Activated CD8-positive, alpha-beta memory T cell treated with anti-CD3 and anti-CD28 coated beads, Interleukin-2, amount 50 U/mL, for 24 hours (primary cell): ENCODE measurements at regions not wholly inside any gene's neighbourhood (a gene's known extent, or its start where the extent isn't known, plus 50 kb on each side); places are given as distances from the start of the nearest gene placed in this dataset.

Experiments
- DNase-seq: peaks from one replicate; pipeline ENCODE4 v3.0.0-alpha.2; 2020; ENCODE audit errors: extremely low read depth

GRCh38 chr18:67232406-67232805, 284.1 kb downstream of the DSEL start:
- DNase-seq = no peak

GRCh38 chr18:67222887-67223286, 293.6 kb downstream of the DSEL start:
- DNase-seq = no peak

DNA sequence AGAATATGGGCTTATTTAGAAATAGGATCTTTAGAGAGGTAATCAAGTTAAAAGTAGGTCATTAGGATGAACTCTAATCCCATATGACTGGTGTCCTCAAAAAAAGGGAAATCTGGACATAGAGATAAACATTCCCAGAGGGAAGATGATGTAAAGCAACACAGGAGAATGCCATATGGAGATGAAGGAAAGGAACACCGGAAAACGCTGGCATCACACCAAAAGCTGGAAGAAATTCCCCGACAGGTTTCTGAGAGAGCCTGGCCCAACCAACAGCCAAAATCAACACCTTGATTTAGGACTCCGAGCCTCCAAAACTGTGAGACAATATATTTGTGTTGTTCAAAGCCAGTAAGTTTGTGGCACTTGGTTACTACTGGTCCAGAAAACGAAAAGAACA, 296.7 kb downstream of the DSEL start:
- no peak for DNase-seq

DNA sequence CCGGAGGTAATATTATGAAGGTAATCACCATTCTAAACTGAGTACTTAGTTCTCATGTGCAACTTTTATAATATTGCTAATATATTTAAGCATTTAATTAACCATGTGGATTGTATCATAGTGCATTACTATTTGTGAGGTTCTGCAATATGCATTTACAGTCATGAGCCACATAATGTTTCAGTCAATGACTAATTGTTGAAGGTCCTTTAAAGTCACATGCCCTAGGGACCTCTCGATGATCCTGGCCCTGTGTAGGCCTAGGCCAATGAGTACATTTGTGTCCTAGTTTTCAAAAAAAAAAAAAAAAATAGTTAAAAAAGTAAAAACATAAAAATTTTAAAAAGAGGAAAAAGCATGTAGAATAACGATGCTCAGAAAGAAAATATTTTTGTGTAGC, 298.0 kb downstream of the DSEL start:
- no peak for DNase-seq

DNA sequence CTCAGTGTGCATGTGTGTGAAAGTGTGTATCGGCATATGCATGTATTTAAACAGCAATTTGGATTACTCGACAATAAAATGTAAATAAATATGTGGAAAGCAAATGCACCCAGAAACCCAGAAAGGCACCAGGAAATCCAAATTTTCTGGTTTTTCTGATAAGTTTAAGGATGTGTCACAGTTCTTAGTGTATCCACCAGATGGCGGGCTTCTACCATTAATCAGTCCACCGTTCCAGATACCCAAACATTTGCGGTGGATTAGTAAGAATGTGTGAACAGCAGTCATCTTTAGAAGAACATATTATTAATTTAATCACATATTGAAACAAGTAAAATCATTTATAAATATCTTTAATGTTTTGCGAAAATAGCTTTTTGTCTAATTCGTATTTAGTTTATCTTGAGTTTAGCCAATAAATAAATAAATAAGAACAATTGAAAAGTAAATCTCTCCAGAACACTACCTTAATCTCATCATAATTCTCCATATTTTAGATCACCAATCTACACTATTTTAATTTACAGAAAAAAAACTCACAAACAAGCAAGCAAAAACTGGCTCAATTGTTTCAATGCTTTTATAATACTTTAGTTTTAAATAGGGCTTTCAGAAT, 298.9 kb downstream of the DSEL start:
- DNase-seq = peak; percentile 33

GRCh38 chr18:67216846-67217245, 299.7 kb downstream of the DSEL start:
- DNase-seq = no peak

GRCh38 chr18:67215686-67216085, 300.8 kb downstream of the DSEL start:
- DNase-seq = no peak

GRCh38 chr18:67211646-67212045, 304.9 kb downstream of the DSEL start:
- DNase-seq = no peak

- no peak for DNase-seq
Observed at GRCh38 chr18:67200665-67201064, 315.9 kb downstream of the DSEL start.

DNA sequence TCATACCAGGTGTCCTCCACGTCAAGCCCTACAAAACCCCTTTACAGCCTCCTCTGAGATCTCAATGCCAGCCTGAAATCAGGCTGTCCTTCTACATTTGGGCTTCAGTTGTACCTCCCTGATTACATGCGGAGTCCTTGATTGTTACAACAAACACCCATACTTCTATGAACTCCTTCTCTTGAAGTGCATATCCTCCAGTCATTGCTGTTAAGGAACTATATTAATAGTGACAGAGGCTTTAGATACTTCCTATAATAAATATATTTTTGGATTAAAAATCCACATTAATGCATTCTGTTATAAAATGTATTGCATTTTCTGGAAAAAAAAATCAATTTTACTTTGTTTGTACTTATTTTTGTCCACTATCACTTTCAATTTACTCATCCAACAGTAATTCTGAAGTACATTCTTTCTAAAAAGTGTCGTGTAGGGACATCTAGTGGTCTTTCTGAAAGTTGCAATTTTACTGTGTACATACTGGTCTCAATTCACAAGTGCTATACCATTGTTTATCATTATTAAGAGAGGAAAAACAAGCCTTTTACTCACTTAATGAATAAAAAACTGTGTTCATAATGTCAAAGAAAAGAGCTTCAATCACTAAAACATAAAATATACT, 316.4 kb downstream of the DSEL start:
- no peak for DNase-seq

GRCh38 chr18:67194886-67195285, 321.6 kb downstream of the DSEL start:
- DNase-seq = no peak

- DNase-seq = no peak
Observed at GRCh38 chr18:67192535-67192934, 324.0 kb downstream of the DSEL start.

GRCh38 chr18:67183398-67183797, 333.1 kb downstream of the DSEL start:
- DNase-seq = no peak

GRCh38 chr18:67179726-67180125, 336.8 kb downstream of the DSEL start:
- no peak for DNase-seq

DNA sequence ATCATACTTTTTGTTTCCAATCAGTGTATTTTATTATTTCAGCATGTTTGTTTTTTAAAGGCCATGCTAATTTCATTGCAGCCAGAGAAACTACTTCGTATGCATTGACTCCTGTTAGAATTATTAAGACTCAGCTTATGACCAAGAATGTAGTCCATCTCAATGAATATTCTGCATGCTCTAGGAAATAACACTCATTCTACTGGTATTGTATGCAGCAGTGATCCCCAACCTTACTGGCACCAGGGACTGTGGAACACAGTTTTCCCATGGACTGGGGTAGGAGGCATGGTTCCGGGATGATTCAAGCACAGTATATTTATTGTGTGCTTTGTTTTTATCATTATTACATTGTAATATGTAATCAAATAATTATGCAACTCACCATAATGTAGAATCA, 356.9 kb downstream of the DSEL start:
- no peak for DNase-seq

DNA sequence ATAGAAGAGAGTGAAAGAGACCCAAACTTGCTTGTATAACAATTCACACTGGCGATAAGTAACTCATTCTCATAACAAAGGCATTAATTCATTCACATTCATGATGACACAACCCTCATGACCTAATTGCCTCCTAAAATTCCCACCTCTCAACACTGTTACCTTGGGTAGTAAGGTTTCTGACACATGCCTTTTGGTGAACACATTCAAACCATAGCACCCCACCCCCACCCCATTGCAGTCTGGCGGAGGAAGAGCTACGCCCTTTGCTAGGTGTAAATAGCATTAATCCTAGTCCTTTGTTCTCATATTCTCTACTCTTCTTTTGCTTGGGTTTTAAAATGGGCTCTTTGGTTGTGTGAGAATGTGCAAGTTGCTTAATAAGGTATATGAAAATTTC, 361.5 kb downstream of the DSEL start:
- no peak for DNase-seq

DNA sequence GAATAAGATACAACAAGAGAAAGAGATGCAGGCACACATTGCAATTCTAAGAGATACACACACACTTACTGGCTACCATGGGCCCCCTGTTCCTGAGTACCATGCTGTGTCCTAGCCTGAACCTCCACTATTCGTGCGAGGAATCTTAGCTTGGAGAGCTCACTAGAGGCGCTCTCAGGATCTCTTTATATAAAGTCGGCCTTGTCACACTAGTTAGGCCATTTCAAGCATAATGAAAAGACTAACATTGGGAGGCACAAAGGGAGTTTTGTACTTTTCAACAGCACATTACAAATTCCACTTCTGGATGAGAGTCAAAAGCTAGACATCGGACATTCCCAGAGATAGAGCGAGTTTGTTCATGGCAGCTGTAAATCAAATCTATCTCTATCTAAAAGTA, 365.2 kb downstream of the DSEL start:
- DNase-seq = no peak

DNA sequence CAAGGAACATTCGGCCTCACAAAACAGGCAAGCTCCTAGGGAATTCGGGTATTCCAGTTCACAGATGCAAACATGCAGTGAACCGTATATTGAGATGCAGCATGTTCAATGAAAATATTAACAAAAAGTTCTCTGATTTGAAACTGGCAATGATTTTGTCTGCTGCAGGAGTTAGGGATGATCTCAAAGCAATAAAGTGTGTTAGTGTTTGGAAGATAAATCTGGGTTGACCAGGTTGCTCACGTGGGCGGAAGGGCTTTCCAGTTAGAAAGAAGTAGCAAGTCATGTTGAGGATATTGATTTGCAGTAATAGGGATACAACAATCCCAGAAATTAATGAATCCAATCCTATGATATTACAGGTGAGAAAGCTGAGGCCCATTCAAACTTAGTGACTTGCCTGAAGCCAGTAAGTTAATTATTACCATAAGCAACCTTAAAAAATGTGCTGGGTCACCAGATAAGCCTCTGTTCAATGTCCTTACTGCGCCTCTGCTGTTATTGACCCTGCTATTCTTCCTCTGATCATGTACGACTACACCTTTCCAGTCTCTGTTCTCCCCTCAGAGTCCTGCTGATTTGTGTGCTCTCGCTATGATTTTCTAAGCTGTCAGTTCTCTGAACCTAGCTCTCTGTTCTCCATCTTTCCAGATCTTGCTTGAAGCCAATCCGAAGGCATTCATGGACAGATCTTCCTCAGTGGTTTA, 370.8 kb downstream of the DSEL start:
- DNase-seq = no peak

DNA sequence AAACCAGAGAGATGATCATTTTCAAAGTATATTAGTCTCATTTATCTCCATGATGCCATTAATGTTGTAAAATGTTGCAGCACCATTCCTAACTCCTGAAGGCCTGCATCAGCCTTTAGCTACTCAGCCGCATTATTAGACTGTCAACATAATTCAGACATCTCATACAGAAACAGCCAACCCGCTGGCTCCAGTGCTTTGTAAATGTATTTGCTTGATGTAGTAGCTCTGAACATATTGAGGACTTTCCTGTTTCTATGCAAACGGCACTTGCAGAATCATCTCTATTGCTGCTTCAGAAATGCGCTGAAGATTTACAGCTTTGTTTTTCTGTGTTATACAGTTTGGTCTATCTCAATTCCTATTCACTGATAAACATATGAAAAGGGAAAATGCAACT, 372.2 kb downstream of the DSEL start:
- no peak for DNase-seq

DNA sequence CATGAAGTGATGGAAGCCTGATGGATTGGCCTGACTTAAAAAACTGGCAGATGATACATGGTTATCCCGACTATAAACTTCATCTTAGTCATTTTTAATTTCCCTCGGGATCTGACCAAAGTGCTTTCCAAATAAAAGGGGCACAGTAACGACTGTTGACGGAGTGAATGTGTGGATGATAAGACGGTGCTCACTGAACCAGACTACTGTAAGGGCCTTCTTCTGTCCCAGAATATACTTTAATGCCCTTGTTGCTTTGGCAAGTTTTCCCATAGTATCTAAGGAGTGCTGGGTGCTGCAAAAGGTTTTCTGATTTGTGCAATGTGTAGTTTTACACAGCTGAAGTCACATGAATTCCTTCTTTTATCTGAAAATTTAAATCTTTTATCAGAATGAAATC, 373.5 kb downstream of the DSEL start:
- no peak for DNase-seq

GRCh38 chr18:67142604-67143003, 373.9 kb downstream of the DSEL start:
- no peak for DNase-seq

DNA sequence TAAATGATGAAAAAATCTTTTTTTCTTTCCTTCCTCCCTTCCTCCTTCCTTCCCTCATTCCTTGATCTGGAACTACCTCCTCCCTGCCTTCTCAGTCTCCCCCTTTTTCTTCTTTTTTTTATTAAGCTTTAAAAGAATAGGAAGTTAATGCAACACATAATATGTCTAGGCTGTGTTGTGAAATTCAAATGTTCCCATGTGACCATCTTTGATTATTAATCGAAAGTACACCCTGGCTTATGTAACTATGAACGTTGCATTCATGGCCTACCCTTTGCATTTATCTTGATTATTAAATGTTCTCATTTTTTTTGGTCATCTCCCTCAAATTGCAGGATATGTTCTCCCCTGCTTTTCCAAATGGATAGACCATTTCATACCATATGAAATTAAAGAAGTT, 376.0 kb downstream of the DSEL start:
- DNase-seq = no peak

GRCh38 chr18:67139899-67140298, 376.6 kb downstream of the DSEL start:
- DNase-seq = no peak
